NCI-H2171 (cell line): ENCODE measurements at regions not wholly inside any gene's neighbourhood (a gene's known extent, or its start where the extent isn't known, plus 50 kb on each side); places are given as distances from the start of the nearest gene placed in this dataset.

ENCODE experiments used
- DNase-seq: peaks from one replicate; lab custom pipeline; 2025; lab: John Stamatoyannopoulos, UW

GRCh38 chr6:163916315-163917081, 502.0 kb downstream of the QKI start:
- DNase-seq = no peak

GRCh38 chr6:163915131-163915530, 500.6 kb downstream of the QKI start:
- no peak for DNase-seq

- DNase-seq = no peak
Measured at GRCh38 chr6:163913045-163913444, 498.5 kb downstream of the QKI start.

GRCh38 chr6:163906006-163906710, 491.6 kb downstream of the QKI start:
- no peak for DNase-seq

- no peak for DNase-seq
Measured at GRCh38 chr6:163904186-163904585, 489.7 kb downstream of the QKI start.

- DNase-seq = no peak
Measured at GRCh38 chr6:163903541-163903940, 489.0 kb downstream of the QKI start.

- no peak for DNase-seq
Measured at GRCh38 chr6:163902993-163903392, 488.5 kb downstream of the QKI start.

- no peak for DNase-seq
Measured at GRCh38 chr6:163901681-163902080, 487.2 kb downstream of the QKI start.

- DNase-seq = no peak
Measured at GRCh38 chr6:163900570-163900969, 486.1 kb downstream of the QKI start.

- DNase-seq = no peak
Measured at GRCh38 chr6:163897669-163898068, 483.2 kb downstream of the QKI start.

- DNase-seq = no peak
Measured at GRCh38 chr6:163897030-163897429, 482.5 kb downstream of the QKI start.

- no peak for DNase-seq
Measured at GRCh38 chr6:163895162-163895561, 480.6 kb downstream of the QKI start.

GRCh38 chr6:163893609-163894189, 479.2 kb downstream of the QKI start:
- DNase-seq = no peak

- no peak for DNase-seq
Measured at GRCh38 chr6:163892824-163893561, 478.5 kb downstream of the QKI start.

GRCh38 chr6:163889904-163890514, 475.5 kb downstream of the QKI start:
- DNase-seq = no peak

GRCh38 chr6:163888030-163888819, 473.7 kb downstream of the QKI start:
- DNase-seq = no peak

GRCh38 chr6:163886428-163886827, 471.9 kb downstream of the QKI start:
- DNase-seq = no peak

- DNase-seq = no peak
Measured at GRCh38 chr6:163883984-163884383, 469.5 kb downstream of the QKI start.

GRCh38 chr6:163878698-163879097, 464.2 kb downstream of the QKI start:
- no peak for DNase-seq

GRCh38 chr6:163877877-163878639, 463.5 kb downstream of the QKI start:
- no peak for DNase-seq
